H1 (cell line): ENCODE measurements at regions not wholly inside any gene's neighbourhood (a gene's known extent, or its start where the extent isn't known, plus 50 kb on each side); places are given as distances from the start of the nearest gene placed in this dataset.

Source experiments
- CTCF ChIA-PET: fragments of 300-600 bp; sonication (Branson Sonifier 250); formaldehyde crosslinking; loops from one replicate; lab custom pipeline; 2021; ENCODE audit not compliant: partially characterized antibody; lab: Charles Lee
- POLR2A ChIA-PET: fragments of 300-600 bp; sonication (Branson Sonifier 250); formaldehyde crosslinking; loops from one replicate; lab custom pipeline; 2021; ENCODE audit warnings: inconsistent platforms; ENCODE audit not compliant: partially characterized antibody; lab: Charles Lee
- DNase-seq, 2 experiments: peaks; one replicate each; pipeline versions ENCODE4 v3.0.0 to v3.0.0-alpha.2; 2010 to 2022; ENCODE audit warnings: low spot score in 2 of 2, low read depth in 1 of 2, mixed read lengths in 1 of 2
- FAIRE-seq: peaks from 2 replicates; lab custom pipeline; 2011; peaks lifted over from hg19 to GRCh38; lab: Jason Lieb, UNC
- H2AFZ ChIP-seq: 2 replicates; pipeline ENCODE4 v1.8.1; 2012; ENCODE audit warnings: low read length, inconsistent platforms
- H2AK5ac ChIP-seq: 2 replicates; pipeline ENCODE4 v1.6.1; 2013; ENCODE audit warnings: low read depth, low read length
- H2BK120ac ChIP-seq: replicated peaks from 2 replicates; pipeline ENCODE3; 2013; ENCODE audit warnings: low read depth, low read length, inconsistent platforms
- H2BK12ac ChIP-seq: 2 replicates; pipeline ENCODE4 v1.6.1; 2013; ENCODE audit warnings: low read depth, low read length
- H2BK15ac ChIP-seq: 2 replicates; pipeline ENCODE4 v1.6.1; 2013; ENCODE audit warnings: low read length
- H2BK20ac ChIP-seq: 2 replicates; pipeline ENCODE4 v1.6.1; 2013; ENCODE audit warnings: low read length
- H2BK5ac ChIP-seq: 2 replicates; pipeline ENCODE4 v1.6.1; 2013; ENCODE audit warnings: low read depth, low read length
- H3K14ac ChIP-seq: 2 replicates; pipeline ENCODE4 v1.6.1; 2013; ENCODE audit warnings: inconsistent platforms; ENCODE audit not compliant: insufficient read length
- H3K18ac ChIP-seq: 2 replicates; pipeline ENCODE4 v1.6.1; 2013; ENCODE audit warnings: low read length; ENCODE audit errors: extremely low read depth
- H3K23ac ChIP-seq: 2 replicates; pipeline ENCODE4 v1.6.1; 2013; ENCODE audit warnings: inconsistent platforms; ENCODE audit not compliant: insufficient read length
- H3K23me2 ChIP-seq: 2 replicates; pipeline ENCODE4 v1.6.1; 2013; ENCODE audit warnings: low read depth, low read length
- H3K27ac ChIP-seq: 2 replicates; pipeline ENCODE4 v1.6.1; 2011; ENCODE audit warnings: low read depth, low read length, inconsistent platforms
- H3K27me3 ChIP-seq, 4 experiments: replicated peaks in 1 of 4; 1 replicate in 1 of 4; 2 replicates in 3 of 4; pipeline versions ENCODE4 v1.6.1 to v1.8.1; 2011 to 2013; ENCODE audit warnings: low read length in 3 of 4, mild to moderate bottlenecking in 3 of 4, inconsistent platforms in 2 of 4, mixed read lengths in 2 of 4, moderate library complexity in 1 of 4; ENCODE audit not compliant: control insufficient read depth in 3 of 4, insufficient read depth in 3 of 4; ENCODE audit errors: extremely low read depth in 1 of 4
- H3K36me3 ChIP-seq, 4 experiments: 2 replicates each; pipeline versions ENCODE4 v1.6.1 to v1.8.1; 2011 to 2013; ENCODE audit warnings: mild to moderate bottlenecking in 4 of 4, low read length in 3 of 4, moderate library complexity in 2 of 4, control low read depth in 1 of 4, inconsistent platforms in 1 of 4; ENCODE audit not compliant: insufficient read depth in 4 of 4, control insufficient read depth in 2 of 4
- H3K4ac ChIP-seq: replicated peaks from 2 replicates; pipeline ENCODE3; 2013; ENCODE audit warnings: low read length, low read depth, mixed read lengths, inconsistent platforms; ENCODE audit not compliant: insufficient read length
- H3K4me1 ChIP-seq, 4 experiments: replicated peaks in 1 of 4; 1 replicate in 1 of 4; 2 replicates in 3 of 4; pipeline versions ENCODE4 v1.6.1 to v1.8.1; 2011 to 2013; ENCODE audit warnings: low read length in 3 of 4, inconsistent platforms in 2 of 4, mixed read lengths in 1 of 4; ENCODE audit not compliant: insufficient read depth in 4 of 4, control insufficient read depth in 3 of 4
- H3K4me2 ChIP-seq, 2 experiments: 2 replicates each; pipeline versions ENCODE4 v1.6.1 to v1.8.1; 2011 to 2013; ENCODE audit warnings: low read depth in 2 of 2, low read length in 2 of 2, control low read depth in 1 of 2, inconsistent platforms in 1 of 2, mild to moderate bottlenecking in 1 of 2; ENCODE audit not compliant: insufficient read depth in 1 of 2
- H3K4me3 ChIP-seq, 4 experiments: fragments of 200-600, 300-600 bp in 1 of 4; sonication (generic), shearing (Covaris generic), sonication (Bioruptor Twin) in 1 of 4; 2 replicates each; pipeline versions ENCODE4 v1.5.1 to v1.8.1; 2011 to 2016; ENCODE audit warnings: low read length in 4 of 4, low read depth in 3 of 4, control low read depth in 2 of 4, inconsistent platforms in 2 of 4, mild to moderate bottlenecking in 2 of 4, mixed read lengths in 1 of 4, moderate library complexity in 1 of 4; ENCODE audit not compliant: insufficient read depth in 2 of 4; ENCODE audit errors: extremely low read depth in 1 of 4
- H3K56ac ChIP-seq: replicated peaks from 2 replicates; pipeline ENCODE3; 2013; ENCODE audit warnings: low read depth, mild to moderate bottlenecking, mixed read lengths, low read length, inconsistent platforms; ENCODE audit not compliant: insufficient read length
- H3K79me1 ChIP-seq: 2 replicates; pipeline ENCODE4 v1.6.1; 2013; ENCODE audit warnings: low read depth, low read length, control low read depth
- H3K79me2 ChIP-seq, 2 experiments: 2 replicates each; pipeline versions ENCODE4 v1.6.1 to v1.8.1; 2012 to 2013; ENCODE audit warnings: low read length in 2 of 2, mild to moderate bottlenecking in 2 of 2, inconsistent platforms in 1 of 2; ENCODE audit not compliant: insufficient read depth in 2 of 2, control insufficient read depth in 1 of 2
- H3K9ac ChIP-seq, 4 experiments: replicated peaks in 1 of 4; 1 replicate in 1 of 4; 2 replicates in 3 of 4; pipeline versions ENCODE4 v1.6.1 to v1.8.1; 2011 to 2013; ENCODE audit warnings: low read depth in 3 of 4, low read length in 3 of 4, control low read depth in 2 of 4, mild to moderate bottlenecking in 2 of 4, moderate library complexity in 2 of 4, inconsistent platforms in 1 of 4; ENCODE audit errors: extremely low read depth in 1 of 4
- H3K9me3 ChIP-seq, 2 experiments: 2 replicates each; pipeline versions ENCODE4 v1.6.1 to v1.8.1; 2012 to 2013; ENCODE audit warnings: mild to moderate bottlenecking in 2 of 2, moderate library complexity in 2 of 2, control low read depth in 1 of 2, inconsistent platforms in 1 of 2, low read depth in 1 of 2, low read length in 1 of 2, mixed read lengths in 1 of 2; ENCODE audit not compliant: insufficient read depth in 2 of 2
- H4K20me1 ChIP-seq, 2 experiments: replicated peaks in 1 of 2; 2 replicates each; pipeline versions ENCODE3 to v1.8.1; 2011 to 2013; ENCODE audit warnings: inconsistent platforms in 2 of 2, low read length in 2 of 2, mild to moderate bottlenecking in 1 of 2; ENCODE audit not compliant: insufficient read depth in 2 of 2, control insufficient read depth in 1 of 2
- H4K5ac ChIP-seq: 2 replicates; pipeline ENCODE4 v1.6.1; 2013; ENCODE audit warnings: low read length, low read depth, mixed read lengths, inconsistent platforms; ENCODE audit not compliant: insufficient read length
- H4K8ac ChIP-seq: 2 replicates; pipeline ENCODE4 v1.8.0; 2013; ENCODE audit warnings: mild to moderate bottlenecking, moderate library complexity, low read length, inconsistent platforms; ENCODE audit not compliant: insufficient read depth; ENCODE audit errors: extremely low read depth
- H4K91ac ChIP-seq: replicated peaks from 2 replicates; pipeline ENCODE3; 2013; ENCODE audit warnings: low read length, mixed read lengths, inconsistent platforms; ENCODE audit not compliant: insufficient read length
- BRCA1 ChIP-seq: IDR thresholded peaks from 2 replicates; pipeline ENCODE4 v1.6.1; 2012; ENCODE audit warnings: low read depth, low read length, improper control_type of control experiment
- CTBP2 ChIP-seq: IDR thresholded peaks from 2 replicates; pipeline ENCODE4 v1.7.0; 2011; ENCODE audit warnings: borderline replicate concordance, mild to moderate bottlenecking, moderate library complexity, mixed read lengths, low read length; ENCODE audit not compliant: insufficient read depth, insufficient read length
- HDAC2 ChIP-seq, 2 experiments: fragments of 300-600 bp in 1 of 2; sonication (generic) in 1 of 2; IDR thresholded peaks; 2 replicates each; pipeline ENCODE4 v1.6.1; 2011 to 2012; ENCODE audit warnings: low read depth in 2 of 2, low read length in 2 of 2, mild to moderate bottlenecking in 2 of 2, moderate library complexity in 2 of 2, borderline replicate concordance in 1 of 2, inconsistent platforms in 1 of 2
- WGBS, 2 experiments: shearing (Covaris generic) in 1 of 2; methylation state at CpG; one replicate each; pipeline versions ENCODE4 v1.1.6 to v1.1.7; 2013 to 2015; ENCODE audit warnings: low lambda C conversion rate in 2 of 2, mixed read lengths in 2 of 2, inconsistent platforms in 1 of 2, low coverage in 1 of 2, missing lambda C conversion rate in 1 of 2; ENCODE audit not compliant: insufficient replicate concordance in 2 of 2, insufficient coverage in 1 of 2, insufficient read length in 1 of 2; ENCODE audit errors: extremely low coverage in 1 of 2, missing lambda C conversion rate in 1 of 2; 5-methylcytosine and 5-hydroxymethylcytosine counted together
- TF ChIP-seq, protein P1 (sequence below): IDR thresholded peaks from 2 replicates; pipeline ENCODE4 v1.6.1; 2012; ENCODE audit warnings: inconsistent platforms
- TF ChIP-seq, protein P2 (sequence below): IDR thresholded peaks from 2 replicates; pipeline ENCODE4 v1.6.1; 2011; ENCODE audit warnings: low read depth, mild to moderate bottlenecking, low read length; ENCODE audit not compliant: insufficient read depth

- Histone ChIP-seq H4K20me1 (peaks cover 0 to 1% of the 10 kb centered on the region in 2 experiments), H4K91ac (no peak overlapping the region), H2AK5ac (no peak overlapping the region), H2AFZ (no peak overlapping the region), H4K5ac (no peak overlapping the region), H3K27me3 (no peaks in the 10 kb centered on the region), H3K79me2 (no peaks in the 10 kb centered on the region), H3K79me1 (no peaks in the 10 kb centered on the region), H3K27ac (no peak overlapping the region), H3K9ac (no peak overlapping the region), H3K4me3 (no peak overlapping the region), H3K23me2 (no peaks in the 10 kb centered on the region), H3K36me3 (no peaks in the 10 kb centered on the region), H2BK12ac (no peak overlapping the region), H3K4me1 (peaks cover 0 to 3% (median 1%) of the 10 kb centered on the region in 4 experiments; a peak in 3 of 7 replicates), H2BK20ac (no peak overlapping the region), H3K4ac (no peak overlapping the region), H2BK15ac (no peak overlapping the region), H3K9me3 (no peaks in the 10 kb centered on the region), H3K56ac (no peak overlapping the region), H2BK5ac (no peak overlapping the region), H3K14ac (no peak overlapping the region), H3K18ac (no peak overlapping the region), H3K4me2 (no peak overlapping the region), H2BK120ac (no peak overlapping the region), H3K23ac (no peak overlapping the region), H4K8ac (no peak overlapping the region)
- FAIRE-seq (no peak), DNase-seq (no peak)
- TF ChIP-seq BRCA1, result no peak
- TF ChIP-seq, protein P1, sequence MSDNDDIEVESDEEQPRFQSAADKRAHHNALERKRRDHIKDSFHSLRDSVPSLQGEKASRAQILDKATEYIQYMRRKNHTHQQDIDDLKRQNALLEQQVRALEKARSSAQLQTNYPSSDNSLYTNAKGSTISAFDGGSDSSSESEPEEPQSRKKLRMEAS, result no peak
- no peak for TF ChIP-seq HDAC2 (IDR thresholded peaks at IDR 0.05; ENCODE audit: borderline replicate concordance in 1 of 2, low read depth in 2 of 2, low read length in 2 of 2)
- TF ChIP-seq, protein P2, sequence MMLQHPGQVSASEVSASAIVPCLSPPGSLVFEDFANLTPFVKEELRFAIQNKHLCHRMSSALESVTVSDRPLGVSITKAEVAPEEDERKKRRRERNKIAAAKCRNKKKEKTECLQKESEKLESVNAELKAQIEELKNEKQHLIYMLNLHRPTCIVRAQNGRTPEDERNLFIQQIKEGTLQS, result no peak
- no peak for TF ChIP-seq CTBP2
- 83% methylated on average over 2 of the region's 2 CpGs; no CpG with 5 or more reads in 1 of the 2 experiments for whole genome bisulfite sequencing, 2 experiments
- CTCF ChIA-PET, result interaction anchor here (0.6 to 1.8 kb wide), 4 partner anchors 11 to 696 kb away, joined by 3 to 8 read pairs (median 4); no protein-coding TSS in a partner anchor
- POLR2A ChIA-PET, result no interaction called here
These were observed 67.8 kb upstream of the SLC1A1 start for GRCh38 chr9:4422495-4422894.
